ENCODE measurements at regions not wholly inside any gene's neighbourhood (a gene's known extent, or its start where the extent isn't known, plus 50 kb on each side); places are given as distances from the start of the nearest gene placed in this dataset.

- in situ Hi-C loops (cut with HindIII; ENCODE audit: extremely low pct_ligation_motif_present, low pct_unique_long_range_greater_than_20kb) = no loop called here
- no peaks in the 10 kb centered on the region; a peak in 1 of 5 replicates for H3K27me3 ChIP-seq (ENCODE audit: control insufficient read depth in 1 of 2, insufficient read depth in 2 of 2, low read length in 2 of 2)
- FAIRE-seq = no peak
- no peak overlapping the region for H3K9ac ChIP-seq (ENCODE audit: insufficient read depth, low read depth, low read length)
- no peaks in the 10 kb centered on the region for H4K20me1 ChIP-seq (ENCODE audit: insufficient read depth, low read length)
- H3K36me3 ChIP-seq (replicated peaks in 1 of 2; ENCODE audit: control insufficient read depth in 1 of 2, insufficient read depth in 2 of 2, low read length in 2 of 2) = no peaks in the 10 kb centered on the region
- no peaks in the 10 kb centered on the region for H3K9me3 ChIP-seq (ENCODE audit: low read length)
- WGBS (ENCODE audit: low lambda C conversion rate) = 6% methylated on average over 3 of the region's 3 CpGs
- ATAC-seq = no peak
- no TSS peak for BruUV-seq (replicated peaks)
- intact Hi-C loops (cut with micrococcal nuclease; ENCODE audit: unreplicated experiment) = no loop called here
- no peaks in the 10 kb centered on the region for H3K4me1 ChIP-seq (ENCODE audit: insufficient read depth, low read length)
- H3K4me3 ChIP-seq (replicated peaks in 1 of 3; ENCODE audit: insufficient read depth in 1 of 3, low read depth in 2 of 3, low read length in 3 of 3) = no peak overlapping the region
- no peak for DNase-seq (ENCODE audit: low spot score)
- TF ChIP-seq CBX2 (IDR thresholded peaks at IDR 0.05; ENCODE audit: low read depth, low read length) (no peak), CBX2 (CRISPR knock-in tag; IDR thresholded peaks at IDR 0.05; ENCODE audit: low read depth) (no peak), PRDM15 (CRISPR knock-in tag; IDR thresholded peaks at IDR 0.05) (no peak), ETV5 (CRISPR knock-in tag; IDR thresholded peaks at IDR 0.05; ENCODE audit: borderline replicate concordance) (no peak), GTF2F1 (IDR thresholded peaks at IDR 0.05; ENCODE audit: low read length) (no peak), EEA1 (CRISPR knock-in tag; IDR thresholded peaks at IDR 0.05; ENCODE audit: borderline replicate concordance) (no peak), TFE3 (CRISPR knock-in tag; IDR thresholded peaks at IDR 0.05) (no peak), ADNP (CRISPR knock-in tag; IDR thresholded peaks at IDR 0.05) (no peak)
- H2AFZ ChIP-seq (ENCODE audit: low read length) = no peak overlapping the region
- no peak overlapping the region for H3K4me2 ChIP-seq (ENCODE audit: low read depth, low read length)
- H3K27ac ChIP-seq (ENCODE audit: extremely low read length, insufficient read depth, low read length) = no peak overlapping the region
- POLR2A ChIA-PET = no interaction called here
- H3K79me2 ChIP-seq (ENCODE audit: insufficient read depth, low read length) = no peaks in the 10 kb centered on the region
- CTCF ChIA-PET (ENCODE audit: low intra/inter-chr PET ratio, low total read pairs) = no interaction called here
Measured at GRCh38 chr13:100815476-100816046, 141.0 kb upstream of the TMTC4 start.
